Dendritic cell treated with granulocyte-macrophage colony-stimulating factor and Interleukin-4, amounts not matched to agents 40 ng/mL and 50 ng/mL, for 4 days (primary cell): ENCODE measurements at regions not wholly inside any gene's neighbourhood (a gene's known extent, or its start where the extent isn't known, plus 50 kb on each side); places are given as distances from the start of the nearest gene placed in this dataset.

Experiments used
- H3K27ac Mint-ChIP-seq: one replicate; pipeline ENCODE4 v1.8.0; 2022; ENCODE audit warnings: mild to moderate bottlenecking, mixed read lengths
- H3K27me3 Mint-ChIP-seq: one replicate; pipeline ENCODE4 v1.8.0; 2022; ENCODE audit warnings: mild to moderate bottlenecking, mixed read lengths
- H3K36me3 Mint-ChIP-seq: one replicate; pipeline ENCODE4 v1.8.0; 2022; ENCODE audit warnings: low read depth, mixed read lengths
- H3K4me1 Mint-ChIP-seq: one replicate; pipeline ENCODE4 v1.8.0; 2022; ENCODE audit warnings: low read depth, mixed read lengths
- H3K4me3 Mint-ChIP-seq: one replicate; pipeline ENCODE4 v1.8.0; 2022; ENCODE audit warnings: mild to moderate bottlenecking, moderate library complexity, mixed read lengths
- H3K9me3 Mint-ChIP-seq: one replicate; pipeline ENCODE4 v1.8.0; 2022; ENCODE audit warnings: mixed read lengths
- intact Hi-C: fragments of 100-400 bp; cut with micrococcal nuclease; formaldehyde crosslinking; loops from one replicate; pipeline ENCODE4 v1.15.0; 2022

GRCh38 chr4:189341881-189342280 is 598.8 kb upstream of the FRG1 start:
- Mint-ChIP-seq H3K27me3 (no peaks in the 10 kb centered on the region), H3K9me3 (peaks cover 23% of the 10 kb centered on the region), H3K4me3 (no peak overlapping the region), H3K36me3 (no peaks in the 10 kb centered on the region), H3K4me1 (no peaks in the 10 kb centered on the region), H3K27ac (no peak overlapping the region)
- intact Hi-C loops: no loop called here

- Mint-ChIP-seq H3K36me3 (no peaks in the 10 kb centered on the region), H3K4me1 (no peaks in the 10 kb centered on the region), H3K27me3 (no peaks in the 10 kb centered on the region), H3K27ac (no peak overlapping the region), H3K9me3 (peaks cover 31% of the 10 kb centered on the region), H3K4me3 (no peak overlapping the region)
- intact Hi-C loops: no loop called here
These were observed 585.1 kb upstream of the FRG1 start for GRCh38 chr4:189355590-189355989.

GRCh38 chr4:189362364-189362763 is 578.3 kb upstream of the FRG1 start:
- no peaks in the 10 kb centered on the region for H3K36me3 Mint-ChIP-seq
- intact Hi-C loops: no loop called here
- H3K27ac Mint-ChIP-seq: no peak overlapping the region
- peaks cover 17% of the 10 kb centered on the region for H3K9me3 Mint-ChIP-seq
- no peaks in the 10 kb centered on the region for H3K27me3 Mint-ChIP-seq
- H3K4me1 Mint-ChIP-seq: no peaks in the 10 kb centered on the region
- H3K4me3 Mint-ChIP-seq: no peak overlapping the region

- Mint-ChIP-seq H3K4me3 (no peak overlapping the region), H3K27me3 (no peaks in the 10 kb centered on the region), H3K9me3 (peaks cover 17% of the 10 kb centered on the region), H3K27ac (no peak overlapping the region), H3K36me3 (no peaks in the 10 kb centered on the region), H3K4me1 (no peaks in the 10 kb centered on the region)
- intact Hi-C loops: no loop called here
These were observed 576.6 kb upstream of the FRG1 start for GRCh38 chr4:189364032-189364449.

- Mint-ChIP-seq H3K36me3 (no peaks in the 10 kb centered on the region), H3K4me1 (no peaks in the 10 kb centered on the region), H3K27me3 (no peaks in the 10 kb centered on the region), H3K9me3 (peaks cover 17% of the 10 kb centered on the region), H3K4me3 (no peak overlapping the region), H3K27ac (no peak overlapping the region)
- intact Hi-C loops: no loop called here
These were observed 575.2 kb upstream of the FRG1 start for GRCh38 chr4:189365451-189365850.

GRCh38 chr4:189367832-189368231 is 572.8 kb upstream of the FRG1 start:
- no peak overlapping the region for H3K27ac Mint-ChIP-seq
- no peaks in the 10 kb centered on the region for H3K27me3 Mint-ChIP-seq

GRCh38 chr4:189374176-189374575 is 566.5 kb upstream of the FRG1 start:
- peaks cover 7% of the 10 kb centered on the region for H3K9me3 Mint-ChIP-seq
- H3K4me3 Mint-ChIP-seq: no peak overlapping the region
- no peaks in the 10 kb centered on the region for H3K36me3 Mint-ChIP-seq
- intact Hi-C loops: no loop called here
- H3K4me1 Mint-ChIP-seq: no peaks in the 10 kb centered on the region
- H3K27ac Mint-ChIP-seq: no peak overlapping the region
- H3K27me3 Mint-ChIP-seq: no peaks in the 10 kb centered on the region

More at GRCh38 chr4:189367832-189368231, 572.8 kb upstream of the FRG1 start:
- no peak overlapping the region for H3K4me3 Mint-ChIP-seq
- H3K4me1 Mint-ChIP-seq: no peaks in the 10 kb centered on the region
- no peaks in the 10 kb centered on the region for H3K36me3 Mint-ChIP-seq
- H3K9me3 Mint-ChIP-seq: peaks cover 23% of the 10 kb centered on the region
- intact Hi-C loops: no loop called here

GRCh38 chr4:189376901-189377300 is 563.8 kb upstream of the FRG1 start:
- intact Hi-C loops: no loop called here
- Mint-ChIP-seq H3K4me3 (no peak overlapping the region), H3K9me3 (peaks cover under 1% of the 10 kb centered on the region), H3K27me3 (no peaks in the 10 kb centered on the region), H3K4me1 (no peaks in the 10 kb centered on the region), H3K36me3 (no peaks in the 10 kb centered on the region), H3K27ac (no peak overlapping the region)

GRCh38 chr4:189377569-189377968 is 563.1 kb upstream of the FRG1 start:
- H3K4me3 Mint-ChIP-seq: no peak overlapping the region
- H3K36me3 Mint-ChIP-seq: no peaks in the 10 kb centered on the region
- H3K27me3 Mint-ChIP-seq: no peaks in the 10 kb centered on the region
- no peak overlapping the region for H3K27ac Mint-ChIP-seq
- intact Hi-C loops: no loop called here
- no peaks in the 10 kb centered on the region for H3K9me3 Mint-ChIP-seq
- H3K4me1 Mint-ChIP-seq: no peaks in the 10 kb centered on the region

GRCh38 chr4:189385098-189385497 is 555.6 kb upstream of the FRG1 start:
- intact Hi-C loops: no loop called here
- H3K36me3 Mint-ChIP-seq: no peaks in the 10 kb centered on the region
- H3K4me1 Mint-ChIP-seq: no peaks in the 10 kb centered on the region
- no peak overlapping the region for H3K27ac Mint-ChIP-seq
- no peaks in the 10 kb centered on the region for H3K27me3 Mint-ChIP-seq
- peaks cover 8% of the 10 kb centered on the region for H3K9me3 Mint-ChIP-seq
- H3K4me3 Mint-ChIP-seq: no peak overlapping the region

- H3K9me3 Mint-ChIP-seq: peaks cover 13% of the 10 kb centered on the region
- no peaks in the 10 kb centered on the region for H3K4me1 Mint-ChIP-seq
- intact Hi-C loops: no loop called here
- no peaks in the 10 kb centered on the region for H3K27me3 Mint-ChIP-seq
- H3K27ac Mint-ChIP-seq: no peak overlapping the region
- no peak overlapping the region for H3K4me3 Mint-ChIP-seq
- H3K36me3 Mint-ChIP-seq: no peaks in the 10 kb centered on the region
These were observed 555.1 kb upstream of the FRG1 start for GRCh38 chr4:189385579-189385978.

- no peaks in the 10 kb centered on the region for H3K36me3 Mint-ChIP-seq
- H3K27ac Mint-ChIP-seq: no peak overlapping the region
- no peak overlapping the region for H3K4me3 Mint-ChIP-seq
- H3K27me3 Mint-ChIP-seq: no peaks in the 10 kb centered on the region
- intact Hi-C loops: no loop called here
- H3K4me1 Mint-ChIP-seq: no peaks in the 10 kb centered on the region
- peaks cover 29% of the 10 kb centered on the region for H3K9me3 Mint-ChIP-seq
These were observed 544.2 kb upstream of the FRG1 start for GRCh38 chr4:189396435-189396834.

- H3K27me3 Mint-ChIP-seq: no peaks in the 10 kb centered on the region
- intact Hi-C loops: no loop called here
- no peaks in the 10 kb centered on the region for H3K36me3 Mint-ChIP-seq
- no peak overlapping the region for H3K27ac Mint-ChIP-seq
- H3K4me3 Mint-ChIP-seq: no peak overlapping the region
- H3K4me1 Mint-ChIP-seq: no peaks in the 10 kb centered on the region
- peaks cover 25% of the 10 kb centered on the region for H3K9me3 Mint-ChIP-seq
These were observed 536.4 kb upstream of the FRG1 start for GRCh38 chr4:189404271-189404670.

GRCh38 chr4:189409158-189409557 is 531.5 kb upstream of the FRG1 start:
- H3K4me1 Mint-ChIP-seq: no peaks in the 10 kb centered on the region

GRCh38 chr4:189414021-189414420 is 526.7 kb upstream of the FRG1 start:
- H3K27ac Mint-ChIP-seq: no peak overlapping the region
- no peak overlapping the region for H3K4me3 Mint-ChIP-seq
- H3K4me1 Mint-ChIP-seq: no peaks in the 10 kb centered on the region
- intact Hi-C loops: no loop called here
- H3K36me3 Mint-ChIP-seq: no peaks in the 10 kb centered on the region
- peaks cover 27% of the 10 kb centered on the region for H3K9me3 Mint-ChIP-seq
- H3K27me3 Mint-ChIP-seq: no peaks in the 10 kb centered on the region

More at GRCh38 chr4:189409158-189409557, 531.5 kb upstream of the FRG1 start:
- H3K9me3 Mint-ChIP-seq: peaks cover 30% of the 10 kb centered on the region
- intact Hi-C loops: no loop called here
- H3K36me3 Mint-ChIP-seq: no peaks in the 10 kb centered on the region
- no peak overlapping the region for H3K4me3 Mint-ChIP-seq
- no peaks in the 10 kb centered on the region for H3K27me3 Mint-ChIP-seq
- no peak overlapping the region for H3K27ac Mint-ChIP-seq
